ENCODE measurements at regions not wholly inside any gene's neighbourhood (a gene's known extent, or its start where the extent isn't known, plus 50 kb on each side); places are given as distances from the start of the nearest gene placed in this dataset.

DNA sequence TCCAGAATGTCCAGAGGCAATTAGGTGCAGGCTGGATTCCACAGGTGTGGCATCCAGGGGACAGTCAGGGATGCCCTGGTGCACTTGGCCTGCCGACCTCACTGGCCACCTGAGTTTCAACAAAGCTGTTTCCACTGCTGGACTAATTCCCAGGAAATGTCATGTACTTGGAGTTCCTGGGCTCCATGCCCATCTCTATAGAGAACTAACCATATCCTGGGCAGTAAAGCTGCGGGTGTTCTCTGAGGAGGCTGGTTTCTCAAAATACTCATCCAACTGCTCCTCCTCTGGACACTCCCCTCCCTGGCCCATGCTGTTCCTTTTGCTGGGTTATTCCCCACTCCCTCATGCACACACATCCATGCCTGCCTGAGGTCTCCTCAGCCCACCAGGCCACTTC is 161.9 kb upstream of the SKOR2 start:
- no peak overlapping the region for H3K4me3 ChIP-seq (ENCODE audit: low read length)
- no peaks in the 10 kb centered on the region for H4K20me1 ChIP-seq (ENCODE audit: insufficient read depth, low read depth, low read length)
- no peak for DNase-seq
- no peaks in the 10 kb centered on the region for H3K4me1 ChIP-seq (ENCODE audit: low read length)
- no peak overlapping the region for H2AFZ ChIP-seq (ENCODE audit: low read length)
- H3K79me2 ChIP-seq (ENCODE audit: low read length): no peaks in the 10 kb centered on the region
- H3K27ac ChIP-seq (ENCODE audit: low read length): no peak overlapping the region
- no peak overlapping the region for H3K9ac ChIP-seq (ENCODE audit: low read length)
- no peaks in the 10 kb centered on the region for H3K9me2 ChIP-seq (replicated peaks; ENCODE audit: insufficient read depth, low read length)
- no peaks in the 10 kb centered on the region for H3K27me3 ChIP-seq (ENCODE audit: low read length)
- H3K36me3 ChIP-seq (ENCODE audit: insufficient read depth, low read length): no peaks in the 10 kb centered on the region
- H3K9me3 ChIP-seq (ENCODE audit: low read length): no peaks in the 10 kb centered on the region
- no peak overlapping the region for H3K4me2 ChIP-seq (ENCODE audit: low read depth, low read length, poor library complexity, severe bottlenecking)

DNA sequence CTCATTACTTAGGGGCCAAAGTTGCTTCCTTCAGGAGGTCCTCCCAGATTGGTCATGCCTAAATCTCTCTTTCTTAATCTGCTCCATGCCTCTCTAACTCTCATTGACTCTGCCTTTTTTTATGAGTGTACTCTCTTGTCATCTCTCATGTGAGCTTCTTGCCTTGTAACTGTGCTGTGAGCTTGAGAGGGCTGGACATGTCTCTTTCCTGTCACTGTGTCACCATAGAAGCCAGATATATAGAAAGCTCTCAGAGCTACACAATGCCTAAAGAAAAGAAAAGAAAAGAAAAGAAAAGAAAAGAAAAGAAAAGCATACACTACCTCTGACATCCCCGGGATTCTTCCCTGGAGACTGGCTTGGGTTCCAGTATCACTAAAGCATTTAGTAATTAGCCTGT is 161.5 kb upstream of the SKOR2 start:
- Histone ChIP-seq H3K27me3 (ENCODE audit: low read length) (no peaks in the 10 kb centered on the region), H4K20me1 (ENCODE audit: insufficient read depth, low read depth, low read length) (no peaks in the 10 kb centered on the region), H3K36me3 (ENCODE audit: insufficient read depth, low read length) (no peaks in the 10 kb centered on the region), H3K4me3 (ENCODE audit: low read length) (no peak overlapping the region), H3K79me2 (ENCODE audit: low read length) (no peaks in the 10 kb centered on the region), H3K27ac (ENCODE audit: low read length) (no peak overlapping the region), H3K4me2 (ENCODE audit: low read depth, low read length, poor library complexity, severe bottlenecking) (no peak overlapping the region), H3K9me3 (ENCODE audit: low read length) (no peaks in the 10 kb centered on the region), H3K9me2 (replicated peaks; ENCODE audit: insufficient read depth, low read length) (no peaks in the 10 kb centered on the region), H3K4me1 (ENCODE audit: low read length) (no peaks in the 10 kb centered on the region), H3K9ac (ENCODE audit: low read length) (no peak overlapping the region), H2AFZ (ENCODE audit: low read length) (no peak overlapping the region)
- no peak for DNase-seq

DNA sequence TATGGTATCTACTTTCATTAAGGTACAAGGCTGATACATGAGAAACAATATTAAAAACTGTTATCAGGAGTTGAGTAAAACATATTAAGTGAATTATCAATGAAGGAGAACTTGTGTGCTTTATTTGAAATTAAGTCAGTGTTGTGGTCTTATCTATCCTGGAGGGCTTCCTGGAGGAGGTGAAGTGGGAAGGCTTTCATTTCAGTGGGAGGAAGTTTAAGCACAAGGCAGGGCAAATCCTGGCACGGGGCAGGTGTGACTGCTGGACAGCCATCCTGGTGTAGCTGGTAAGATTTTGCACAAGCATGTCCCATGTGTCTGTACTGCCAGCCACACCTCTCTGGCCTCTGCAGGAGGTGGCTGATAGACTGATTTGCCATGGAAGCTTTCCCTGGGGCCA is 159.7 kb upstream of the SKOR2 start:
- Histone ChIP-seq H3K4me2 (ENCODE audit: low read depth, low read length, poor library complexity, severe bottlenecking) (no peak overlapping the region), H4K20me1 (ENCODE audit: insufficient read depth, low read depth, low read length) (no peaks in the 10 kb centered on the region), H3K36me3 (ENCODE audit: insufficient read depth, low read length) (no peaks in the 10 kb centered on the region), H3K27me3 (ENCODE audit: low read length) (no peaks in the 10 kb centered on the region), H2AFZ (ENCODE audit: low read length) (no peak overlapping the region), H3K9me3 (ENCODE audit: low read length) (no peaks in the 10 kb centered on the region), H3K9me2 (replicated peaks; ENCODE audit: insufficient read depth, low read length) (no peaks in the 10 kb centered on the region), H3K79me2 (ENCODE audit: low read length) (no peaks in the 10 kb centered on the region), H3K4me3 (ENCODE audit: low read length) (no peak overlapping the region), H3K4me1 (ENCODE audit: low read length) (no peaks in the 10 kb centered on the region), H3K27ac (ENCODE audit: low read length) (no peak overlapping the region), H3K9ac (ENCODE audit: low read length) (no peak overlapping the region)
- no peak for DNase-seq

DNA sequence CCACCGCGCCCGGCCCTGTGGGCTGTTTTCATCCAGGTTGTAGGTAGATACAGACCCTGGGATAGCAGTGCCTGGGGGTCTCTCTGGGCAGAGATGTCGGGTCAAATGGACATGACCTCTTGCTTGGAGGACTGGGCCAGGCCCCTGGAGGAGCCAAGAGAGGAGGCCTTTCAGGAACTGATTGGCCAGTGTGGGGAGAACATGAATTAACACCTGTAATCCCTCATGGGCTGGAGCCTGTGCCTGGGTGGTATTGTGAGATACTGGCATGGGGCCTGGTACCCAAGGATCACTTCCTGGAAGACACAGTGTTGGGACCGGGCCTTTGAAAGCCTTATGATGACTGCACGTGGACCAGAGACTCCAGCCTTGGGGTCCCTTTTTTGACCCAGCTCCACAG is 158.7 kb upstream of the SKOR2 start:
- Histone ChIP-seq H3K27me3 (ENCODE audit: low read length) (no peaks in the 10 kb centered on the region), H3K36me3 (ENCODE audit: insufficient read depth, low read length) (no peaks in the 10 kb centered on the region), H3K9me3 (ENCODE audit: low read length) (no peaks in the 10 kb centered on the region), H3K27ac (ENCODE audit: low read length) (no peak overlapping the region), H2AFZ (ENCODE audit: low read length) (no peak overlapping the region), H3K4me1 (ENCODE audit: low read length) (no peaks in the 10 kb centered on the region), H4K20me1 (ENCODE audit: insufficient read depth, low read depth, low read length) (no peaks in the 10 kb centered on the region), H3K9me2 (replicated peaks; ENCODE audit: insufficient read depth, low read length) (no peaks in the 10 kb centered on the region), H3K4me2 (ENCODE audit: low read depth, low read length, poor library complexity, severe bottlenecking) (no peak overlapping the region), H3K9ac (ENCODE audit: low read length) (no peak overlapping the region), H3K4me3 (ENCODE audit: low read length) (no peak overlapping the region), H3K79me2 (ENCODE audit: low read length) (no peaks in the 10 kb centered on the region)
- DNase-seq: no peak

DNA sequence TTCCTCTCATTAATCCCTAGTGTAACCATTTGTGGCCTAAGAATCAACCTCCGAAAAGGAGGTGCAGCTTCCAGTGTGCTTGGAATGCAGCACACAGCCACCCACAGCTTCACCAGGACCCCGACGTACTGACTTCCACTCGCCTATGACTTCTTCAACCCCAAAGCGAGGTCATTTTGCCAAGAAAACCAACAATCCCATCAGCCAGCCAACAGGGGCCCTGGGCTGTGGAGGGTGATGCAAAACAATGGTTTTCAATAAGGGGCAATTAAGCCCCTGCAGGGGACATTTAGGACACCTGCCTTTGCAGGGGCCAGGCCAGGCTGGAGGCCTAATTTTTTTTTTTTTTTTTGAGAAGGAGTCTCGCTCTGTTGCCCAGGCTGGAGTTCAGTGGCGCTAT is 158.1 kb upstream of the SKOR2 start:
- Histone ChIP-seq H3K27me3 (ENCODE audit: low read length) (no peaks in the 10 kb centered on the region), H3K27ac (ENCODE audit: low read length) (no peak overlapping the region), H3K79me2 (ENCODE audit: low read length) (no peaks in the 10 kb centered on the region), H3K9me3 (ENCODE audit: low read length) (no peaks in the 10 kb centered on the region), H3K4me3 (ENCODE audit: low read length) (no peak overlapping the region), H2AFZ (ENCODE audit: low read length) (no peak overlapping the region), H3K9me2 (replicated peaks; ENCODE audit: insufficient read depth, low read length) (no peaks in the 10 kb centered on the region), H3K4me2 (ENCODE audit: low read depth, low read length, poor library complexity, severe bottlenecking) (no peak overlapping the region), H3K9ac (ENCODE audit: low read length) (no peak overlapping the region), H3K36me3 (ENCODE audit: insufficient read depth, low read length) (no peaks in the 10 kb centered on the region), H3K4me1 (ENCODE audit: low read length) (no peaks in the 10 kb centered on the region), H4K20me1 (ENCODE audit: insufficient read depth, low read depth, low read length) (no peaks in the 10 kb centered on the region)
- DNase-seq: no peak

DNA sequence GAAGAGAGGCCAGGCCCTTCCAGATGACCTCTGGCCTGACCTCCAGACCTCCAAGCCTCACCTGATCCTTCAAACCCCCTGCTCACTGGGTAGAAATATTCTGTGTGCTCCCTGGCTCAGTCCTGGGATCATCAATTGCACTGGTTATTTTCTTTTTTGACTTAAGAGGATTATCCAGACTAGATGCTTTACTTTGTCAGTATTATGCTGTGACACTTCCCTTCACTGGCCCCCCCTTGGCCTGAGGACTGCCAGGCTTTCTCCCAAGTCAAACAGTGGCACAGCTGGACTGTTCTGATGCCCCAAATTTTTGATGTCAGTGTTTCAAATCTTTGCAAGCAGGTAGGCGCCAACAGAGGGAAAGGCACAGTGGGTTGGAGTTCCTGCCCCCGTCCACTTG is 156.3 kb upstream of the SKOR2 start:
- H2AFZ ChIP-seq (ENCODE audit: low read length): no peak overlapping the region
- no peaks in the 10 kb centered on the region for H3K36me3 ChIP-seq (ENCODE audit: insufficient read depth, low read length)
- no peaks in the 10 kb centered on the region for H3K9me2 ChIP-seq (replicated peaks; ENCODE audit: insufficient read depth, low read length)
- H3K27ac ChIP-seq (ENCODE audit: low read length): no peak overlapping the region
- H4K20me1 ChIP-seq (ENCODE audit: insufficient read depth, low read depth, low read length): no peaks in the 10 kb centered on the region
- no peaks in the 10 kb centered on the region for H3K79me2 ChIP-seq (ENCODE audit: low read length)
- no peak overlapping the region for H3K4me2 ChIP-seq (ENCODE audit: low read depth, low read length, poor library complexity, severe bottlenecking)
- H3K9me3 ChIP-seq (ENCODE audit: low read length): no peaks in the 10 kb centered on the region
- H3K27me3 ChIP-seq (ENCODE audit: low read length): no peaks in the 10 kb centered on the region
- no peak overlapping the region for H3K9ac ChIP-seq (ENCODE audit: low read length)
- no peaks in the 10 kb centered on the region for H3K4me1 ChIP-seq (ENCODE audit: low read length)
- DNase-seq: no peak
- H3K4me3 ChIP-seq (ENCODE audit: low read length): no peak overlapping the region

DNA sequence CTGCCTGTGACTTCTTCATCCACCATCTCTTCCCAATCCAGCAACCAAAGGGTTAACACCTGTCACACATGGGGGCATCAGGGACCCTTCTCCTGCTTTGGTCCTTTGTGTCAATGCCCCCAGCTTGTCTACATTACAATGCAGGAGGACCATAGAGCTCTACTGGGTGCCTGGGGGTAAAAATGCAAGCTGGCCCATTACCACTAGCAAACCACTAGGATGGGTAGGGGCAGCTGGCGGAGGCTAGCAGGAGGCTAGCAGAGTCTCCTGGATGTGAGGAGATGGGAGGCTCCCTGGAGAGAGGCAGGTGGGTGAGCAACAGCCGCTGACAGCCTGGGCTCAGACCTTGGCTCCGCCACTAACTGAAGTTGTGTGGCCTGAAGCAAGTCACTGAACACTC is 153.4 kb upstream of the SKOR2 start:
- no peaks in the 10 kb centered on the region for H3K4me1 ChIP-seq (ENCODE audit: low read length)
- H3K9ac ChIP-seq (ENCODE audit: low read length): no peak overlapping the region
- H3K4me2 ChIP-seq (ENCODE audit: low read depth, low read length, poor library complexity, severe bottlenecking): no peak overlapping the region
- H3K9me2 ChIP-seq (replicated peaks; ENCODE audit: insufficient read depth, low read length): no peaks in the 10 kb centered on the region
- no peaks in the 10 kb centered on the region for H3K36me3 ChIP-seq (ENCODE audit: insufficient read depth, low read length)
- no peak overlapping the region for H3K27ac ChIP-seq (ENCODE audit: low read length)
- H3K4me3 ChIP-seq (ENCODE audit: low read length): no peak overlapping the region
- no peak for DNase-seq
- no peaks in the 10 kb centered on the region for H3K9me3 ChIP-seq (ENCODE audit: low read length)
- no peaks in the 10 kb centered on the region for H4K20me1 ChIP-seq (ENCODE audit: insufficient read depth, low read depth, low read length)
- no peaks in the 10 kb centered on the region for H3K27me3 ChIP-seq (ENCODE audit: low read length)
- no peak overlapping the region for H2AFZ ChIP-seq (ENCODE audit: low read length)
- H3K79me2 ChIP-seq (ENCODE audit: low read length): no peaks in the 10 kb centered on the region

DNA sequence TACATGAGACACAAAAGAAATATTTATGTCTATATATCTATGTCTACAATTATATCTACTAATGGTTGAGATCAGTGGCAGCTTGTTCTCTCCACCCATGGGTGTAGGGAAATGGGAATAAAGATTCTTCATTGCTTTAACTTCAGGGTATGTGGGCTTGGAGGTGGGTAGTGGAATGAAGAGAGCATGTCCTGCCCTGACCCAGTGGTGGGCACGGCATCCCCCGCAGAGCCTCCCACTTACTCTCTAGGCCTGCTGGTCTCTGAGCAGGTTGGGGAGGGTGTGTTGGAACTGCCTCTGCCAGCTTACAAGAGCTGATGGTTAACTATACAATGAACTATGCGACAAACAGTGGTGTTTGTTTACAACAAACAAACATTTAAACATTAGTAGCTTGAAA is 152.5 kb upstream of the SKOR2 start:
- DNase-seq: no peak
- H3K79me2 ChIP-seq (ENCODE audit: low read length): no peaks in the 10 kb centered on the region
- no peak overlapping the region for H3K9ac ChIP-seq (ENCODE audit: low read length)
- H3K36me3 ChIP-seq (ENCODE audit: insufficient read depth, low read length): no peaks in the 10 kb centered on the region
- H3K4me2 ChIP-seq (ENCODE audit: low read depth, low read length, poor library complexity, severe bottlenecking): no peak overlapping the region
- H3K27me3 ChIP-seq (ENCODE audit: low read length): no peaks in the 10 kb centered on the region
- H3K9me3 ChIP-seq (ENCODE audit: low read length): no peaks in the 10 kb centered on the region
- H3K9me2 ChIP-seq (replicated peaks; ENCODE audit: insufficient read depth, low read length): no peaks in the 10 kb centered on the region
- no peak overlapping the region for H3K4me3 ChIP-seq (ENCODE audit: low read length)
- H3K27ac ChIP-seq (ENCODE audit: low read length): no peak overlapping the region
- no peak overlapping the region for H2AFZ ChIP-seq (ENCODE audit: low read length)
- H4K20me1 ChIP-seq (ENCODE audit: insufficient read depth, low read depth, low read length): no peaks in the 10 kb centered on the region
- no peaks in the 10 kb centered on the region for H3K4me1 ChIP-seq (ENCODE audit: low read length)

DNA sequence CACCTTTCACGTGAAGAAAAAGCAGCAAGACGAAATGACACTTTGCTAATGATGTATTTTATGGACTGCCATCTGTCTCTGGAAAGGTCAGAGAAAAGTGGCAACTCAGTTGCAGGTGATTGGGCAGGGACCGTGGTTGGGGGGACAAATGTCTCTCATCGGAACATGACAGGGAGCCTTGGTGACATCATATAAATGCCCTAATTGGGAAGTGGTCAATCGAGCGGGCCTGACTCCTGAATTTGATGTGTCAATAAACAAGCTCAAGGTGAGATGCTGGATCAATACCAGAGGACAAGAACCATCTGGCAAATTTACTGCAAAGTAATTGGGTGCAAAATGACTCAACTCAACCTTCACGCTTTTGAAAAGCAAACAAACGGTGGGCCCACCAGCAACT is 151.9 kb upstream of the SKOR2 start:
- no peak for DNase-seq
- H3K9ac ChIP-seq (ENCODE audit: low read length): no peak overlapping the region
- H3K27me3 ChIP-seq (ENCODE audit: low read length): no peaks in the 10 kb centered on the region
- no peaks in the 10 kb centered on the region for H3K36me3 ChIP-seq (ENCODE audit: insufficient read depth, low read length)
- H3K9me3 ChIP-seq (ENCODE audit: low read length): no peaks in the 10 kb centered on the region
- no peak overlapping the region for H3K27ac ChIP-seq (ENCODE audit: low read length)
- H3K4me1 ChIP-seq (ENCODE audit: low read length): no peaks in the 10 kb centered on the region
- no peaks in the 10 kb centered on the region for H3K9me2 ChIP-seq (replicated peaks; ENCODE audit: insufficient read depth, low read length)
- no peaks in the 10 kb centered on the region for H3K79me2 ChIP-seq (ENCODE audit: low read length)
- H3K4me3 ChIP-seq (ENCODE audit: low read length): no peak overlapping the region
- H4K20me1 ChIP-seq (ENCODE audit: insufficient read depth, low read depth, low read length): no peaks in the 10 kb centered on the region
- no peak overlapping the region for H2AFZ ChIP-seq (ENCODE audit: low read length)
- H3K4me2 ChIP-seq (ENCODE audit: low read depth, low read length, poor library complexity, severe bottlenecking): no peak overlapping the region
